PC-9 (cell line): ENCODE measurements at regions not wholly inside any gene's neighbourhood (a gene's known extent, or its start where the extent isn't known, plus 50 kb on each side); places are given as distances from the start of the nearest gene placed in this dataset.
A peak's percentile ranks its signal among the peaks of the same experiment; 100 is the strongest.

Experiments used
- BruUV-seq: library from RNA; stranded (reverse); fragments of 400-500 nt; replicated peaks from 2 replicates; lab custom pipeline; 2021; lab: Mats Ljungman, UMichigan
- CTCF ChIA-PET: fragments of 300-600 bp; sonication (Branson Sonifier 250); formaldehyde crosslinking; loops from one replicate; lab custom pipeline; 2022; ENCODE audit warnings: antibody characterized with exemption; lab: Charles Lee
- POLR2A ChIA-PET: fragments of 300-600 bp; sonication (Branson Sonifier 250); formaldehyde crosslinking; loops from one replicate; lab custom pipeline; 2022; ENCODE audit warnings: antibody characterized with exemption; ENCODE audit not compliant: unreplicated experiment; lab: Charles Lee
- DNase-seq, 2 experiments: peaks; one replicate each; pipeline versions ENCODE4 v3.0.0 to v3.0.0-alpha.2; 2015 to 2022; ENCODE audit warnings: mixed read lengths in 1 of 2
- H2AFZ ChIP-seq: fragments of 200-600 bp; sonication (generic); 2 replicates; pipeline ENCODE4 v1.8.1; 2017; ENCODE audit warnings: antibody characterized with exemption
- H3F3A ChIP-seq: fragments of 200-600 bp; sonication (generic); 2 replicates; pipeline ENCODE4 v1.8.1; 2017; ENCODE audit warnings: antibody characterized with exemption, mild to moderate bottlenecking, low read depth; ENCODE audit not compliant: insufficient read depth
- H3K27ac ChIP-seq: fragments of 200-600 bp; sonication (generic); 2 replicates; pipeline ENCODE4 v1.6.1; 2016; ENCODE audit warnings: mixed run types
- H3K27me3 ChIP-seq: fragments of 200-600 bp; sonication (generic); 2 replicates; pipeline ENCODE4 v1.6.1; 2016; ENCODE audit warnings: low read depth, mixed run types; ENCODE audit not compliant: insufficient read depth
- H3K36me3 ChIP-seq: fragments of 200-600 bp; sonication (generic); 2 replicates; pipeline ENCODE4 v1.6.1; 2016; ENCODE audit warnings: low read depth, mixed run types
- H3K4me1 ChIP-seq: fragments of 200-600 bp; sonication (generic); replicated peaks from 2 replicates; pipeline ENCODE4 v1.6.1; 2016; ENCODE audit warnings: mixed run types; ENCODE audit not compliant: insufficient read depth
- H3K4me2 ChIP-seq: fragments of 200-600 bp; sonication (generic); 2 replicates; pipeline ENCODE4 v1.6.1; 2017; ENCODE audit warnings: mixed run types
- H3K4me3 ChIP-seq: fragments of 200-600 bp; sonication (generic); 2 replicates; pipeline ENCODE4 v1.6.1; 2016; ENCODE audit warnings: mixed run types
- H3K79me2 ChIP-seq: fragments of 200-600 bp; sonication (generic); 2 replicates; pipeline ENCODE4 v1.6.1; 2017; ENCODE audit warnings: low read depth, mixed run types
- H3K9me2 ChIP-seq: fragments of 200-600 bp; sonication (generic); 2 replicates; pipeline ENCODE4 v1.8.1; 2017; ENCODE audit warnings: mild to moderate bottlenecking; ENCODE audit not compliant: insufficient read depth
- H3K9me3 ChIP-seq: fragments of 200-600 bp; sonication (generic); 2 replicates; pipeline ENCODE4 v1.8.1; 2016; ENCODE audit warnings: low read depth; ENCODE audit not compliant: insufficient read depth
- H4K20me1 ChIP-seq: fragments of 200-600 bp; sonication (generic); 2 replicates; pipeline ENCODE4 v1.8.1; 2017; ENCODE audit not compliant: insufficient read depth
- CTCF ChIP-seq: fragments of 200-600 bp; sonication (generic); conservative IDR thresholded peaks from 2 replicates; pipeline ENCODE4 v1.6.1; 2017; ENCODE audit warnings: mixed run types, antibody characterized with exemption, mild to moderate bottlenecking, moderate library complexity
- EZH2 ChIP-seq: fragments of 200-600 bp; sonication (generic); IDR thresholded peaks from 2 replicates; pipeline ENCODE4 v1.8.0; 2017; ENCODE audit warnings: antibody characterized with exemption, low read depth
- intact Hi-C: fragments of 100-400 bp; cut with micrococcal nuclease; formaldehyde crosslinking; loops from one replicate; pipeline ENCODE4 v1.10.0; 2022; ENCODE audit not compliant: unreplicated experiment

GRCh38 chr9:89961616-89962341 lies 357.0 kb downstream of the GADD45G start:
- BruUV-seq = no TSS peak
- ChIA-PET POLR2A (no interaction called here), CTCF (no interaction called here)
- intact Hi-C loops = no loop called here
- H3K9me3 ChIP-seq = no peaks in the 10 kb centered on the region
- H3K36me3 ChIP-seq = no peaks in the 10 kb centered on the region
- H3K27me3 ChIP-seq = peaks cover 81% of the 10 kb centered on the region
- no peaks in the 10 kb centered on the region for H3F3A ChIP-seq
- DNase-seq = no peak
- no peaks in the 10 kb centered on the region for H3K4me1 ChIP-seq
- TF ChIP-seq EZH2 (no peak), CTCF (no peak)
- no peak overlapping the region for H2AFZ ChIP-seq
- no peak overlapping the region for H3K4me3 ChIP-seq
- H3K4me2 ChIP-seq = 0 out of 2 replicates have a peak overlapping the region, but pooled peaks have one; percentile 19
- H3K27ac ChIP-seq = no peak overlapping the region
- H3K79me2 ChIP-seq = no peaks in the 10 kb centered on the region
- H4K20me1 ChIP-seq = no peaks in the 10 kb centered on the region
- H3K9me2 ChIP-seq = no peaks in the 10 kb centered on the region

- Histone ChIP-seq H3K4me1 (no peaks in the 10 kb centered on the region), H4K20me1 (no peaks in the 10 kb centered on the region), H3K4me3 (no peak overlapping the region), H3F3A (no peaks in the 10 kb centered on the region), H3K9me2 (no peaks in the 10 kb centered on the region), H3K27me3 (peaks cover 67% of the 10 kb centered on the region), H3K27ac (no peak overlapping the region), H3K9me3 (no peaks in the 10 kb centered on the region), H3K4me2 (no peak overlapping the region), H2AFZ (no peak overlapping the region), H3K36me3 (no peaks in the 10 kb centered on the region), H3K79me2 (no peaks in the 10 kb centered on the region)
- no TSS peak for BruUV-seq
- POLR2A ChIA-PET = no interaction called here
- CTCF ChIA-PET = no interaction called here
- intact Hi-C loops = no loop called here
- DNase-seq = no peak
- no peak for TF ChIP-seq EZH2
- TF ChIP-seq CTCF = no peak
Observed at GRCh38 chr9:89963280-89963679, 358.5 kb downstream of the GADD45G start.

- no peak overlapping the region for H2AFZ ChIP-seq
- no peaks in the 10 kb centered on the region for H3K9me2 ChIP-seq
- DNase-seq = no peak
- no peaks in the 10 kb centered on the region for H3K9me3 ChIP-seq
- H3K27ac ChIP-seq = no peak overlapping the region
- H4K20me1 ChIP-seq = no peaks in the 10 kb centered on the region
- intact Hi-C loops = no loop called here
- no peaks in the 10 kb centered on the region for H3K79me2 ChIP-seq
- BruUV-seq = no TSS peak
- ChIA-PET POLR2A (no interaction called here), CTCF (no interaction called here)
- no peaks in the 10 kb centered on the region for H3F3A ChIP-seq
- H3K4me3 ChIP-seq = no peak overlapping the region
- H3K27me3 ChIP-seq = peaks cover 66% of the 10 kb centered on the region
- no peaks in the 10 kb centered on the region for H3K4me1 ChIP-seq
- no peak overlapping the region for H3K4me2 ChIP-seq
- no peaks in the 10 kb centered on the region for H3K36me3 ChIP-seq
- no peak for TF ChIP-seq CTCF
- no peak for TF ChIP-seq EZH2
Observed at GRCh38 chr9:89967527-89967926, 362.7 kb downstream of the GADD45G start.
